ENCODE measurements at regions not wholly inside any gene's neighbourhood (a gene's known extent, or its start where the extent isn't known, plus 50 kb on each side); places are given as distances from the start of the nearest gene placed in this dataset.

DNA sequence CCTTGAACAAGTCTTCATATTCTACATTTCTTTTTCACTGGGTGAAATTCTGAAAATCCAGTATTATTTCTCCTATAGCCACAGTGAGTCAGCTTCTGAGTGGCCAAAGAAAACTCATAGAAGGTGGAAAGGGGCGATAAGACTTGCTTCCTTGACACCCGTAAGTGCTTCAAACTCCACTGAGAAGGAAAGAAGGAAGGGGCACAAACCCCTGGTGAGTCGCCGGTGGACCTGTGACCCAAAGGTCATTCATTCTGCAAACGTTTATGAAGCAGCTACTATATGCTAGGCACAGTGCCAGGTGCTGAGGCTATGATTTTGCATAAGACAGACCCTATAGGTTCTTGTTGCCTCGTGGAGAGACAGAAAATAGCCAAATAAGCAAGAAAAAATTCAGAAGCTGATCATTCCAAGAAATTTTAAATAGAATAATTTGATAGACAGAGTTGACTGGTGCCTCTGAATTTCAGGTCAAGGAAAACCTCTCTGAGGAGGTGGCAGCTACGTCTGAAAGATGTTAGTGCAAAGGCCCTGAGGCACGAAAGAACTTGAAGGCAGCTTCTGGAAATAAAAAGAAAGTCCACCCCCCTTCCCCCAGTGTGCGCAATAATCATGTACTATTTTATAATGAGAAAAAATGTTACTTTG, 118.2 kb downstream of the CD24 start (continued):
- TF ChIP-seq POLR2AphosphoS5 (IDR thresholded peaks at IDR 0.05; ENCODE audit: control insufficient read depth, insufficient read depth, low read depth, low read length), result peak; percentile 46; the same call in 1 of the 2 replicates
- peak; percentile 75 to 87 for TF ChIP-seq KDM1A (IDR thresholded peaks at IDR 0.05)
- no peak for TF ChIP-seq SAFB (IDR thresholded peaks at IDR 0.05; ENCODE audit: borderline replicate concordance, low read depth, low read length)
- TF ChIP-seq, protein P1, sequence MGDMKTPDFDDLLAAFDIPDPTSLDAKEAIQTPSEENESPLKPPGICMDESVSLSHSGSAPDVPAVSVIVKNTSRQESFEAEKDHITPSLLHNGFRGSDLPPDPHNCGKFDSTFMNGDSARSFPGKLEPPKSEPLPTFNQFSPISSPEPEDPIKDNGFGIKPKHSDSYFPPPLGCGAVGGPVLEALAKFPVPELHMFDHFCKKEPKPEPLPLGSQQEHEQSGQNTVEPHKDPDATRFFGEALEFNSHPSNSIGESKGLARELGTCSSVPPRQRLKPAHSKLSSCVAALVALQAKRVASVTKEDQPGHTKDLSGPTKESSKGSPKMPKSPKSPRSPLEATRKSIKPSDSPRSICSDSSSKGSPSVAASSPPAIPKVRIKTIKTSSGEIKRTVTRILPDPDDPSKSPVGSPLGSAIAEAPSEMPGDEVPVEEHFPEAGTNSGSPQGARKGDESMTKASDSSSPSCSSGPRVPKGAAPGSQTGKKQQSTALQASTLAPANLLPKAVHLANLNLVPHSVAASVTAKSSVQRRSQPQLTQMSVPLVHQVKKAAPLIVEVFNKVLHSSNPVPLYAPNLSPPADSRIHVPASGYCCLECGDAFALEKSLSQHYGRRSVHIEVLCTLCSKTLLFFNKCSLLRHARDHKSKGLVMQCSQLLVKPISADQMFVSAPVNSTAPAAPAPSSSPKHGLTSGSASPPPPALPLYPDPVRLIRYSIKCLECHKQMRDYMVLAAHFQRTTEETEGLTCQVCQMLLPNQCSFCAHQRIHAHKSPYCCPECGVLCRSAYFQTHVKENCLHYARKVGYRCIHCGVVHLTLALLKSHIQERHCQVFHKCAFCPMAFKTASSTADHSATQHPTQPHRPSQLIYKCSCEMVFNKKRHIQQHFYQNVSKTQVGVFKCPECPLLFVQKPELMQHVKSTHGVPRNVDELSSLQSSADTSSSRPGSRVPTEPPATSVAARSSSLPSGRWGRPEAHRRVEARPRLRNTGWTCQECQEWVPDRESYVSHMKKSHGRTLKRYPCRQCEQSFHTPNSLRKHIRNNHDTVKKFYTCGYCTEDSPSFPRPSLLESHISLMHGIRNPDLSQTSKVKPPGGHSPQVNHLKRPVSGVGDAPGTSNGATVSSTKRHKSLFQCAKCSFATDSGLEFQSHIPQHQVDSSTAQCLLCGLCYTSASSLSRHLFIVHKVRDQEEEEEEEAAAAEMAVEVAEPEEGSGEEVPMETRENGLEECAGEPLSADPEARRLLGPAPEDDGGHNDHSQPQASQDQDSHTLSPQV (IDR thresholded peaks at IDR 0.05), result peak; percentile 62
- no peak for TF ChIP-seq HNRNPL (IDR thresholded peaks at IDR 0.05; ENCODE audit: low read depth, low read length)
- TF ChIP-seq ZNF24 (IDR thresholded peaks at IDR 0.05), result peak; percentile 86
- TF ChIP-seq ZNF561 (CRISPR knock-in tag; conservative IDR thresholded peaks at IDR 0.05), result no peak
- TF ChIP-seq SMAD2 (IDR thresholded peaks at IDR 0.05; ENCODE audit: low read depth, low read length), result no peak
- TF ChIP-seq STAT5A (IDR thresholded peaks at IDR 0.05; ENCODE audit: borderline replicate concordance, low read length), result peak; percentile 58; the same call in 1 of the 2 replicates
- no peak for TF ChIP-seq SIN3B (IDR thresholded peaks at IDR 0.05; ENCODE audit: low read depth)
- TF ChIP-seq TBP (optimal IDR thresholded peaks at IDR 0.05; ENCODE audit: low read depth, low read length), result peak; percentile 37
- peak; percentile 69 for TF ChIP-seq TAL1 (IDR thresholded peaks at IDR 0.05)
- TF ChIP-seq CREBBP (IDR thresholded peaks at IDR 0.05; ENCODE audit: low read depth, low read length), result no peak
- TF ChIP-seq, protein P2, sequence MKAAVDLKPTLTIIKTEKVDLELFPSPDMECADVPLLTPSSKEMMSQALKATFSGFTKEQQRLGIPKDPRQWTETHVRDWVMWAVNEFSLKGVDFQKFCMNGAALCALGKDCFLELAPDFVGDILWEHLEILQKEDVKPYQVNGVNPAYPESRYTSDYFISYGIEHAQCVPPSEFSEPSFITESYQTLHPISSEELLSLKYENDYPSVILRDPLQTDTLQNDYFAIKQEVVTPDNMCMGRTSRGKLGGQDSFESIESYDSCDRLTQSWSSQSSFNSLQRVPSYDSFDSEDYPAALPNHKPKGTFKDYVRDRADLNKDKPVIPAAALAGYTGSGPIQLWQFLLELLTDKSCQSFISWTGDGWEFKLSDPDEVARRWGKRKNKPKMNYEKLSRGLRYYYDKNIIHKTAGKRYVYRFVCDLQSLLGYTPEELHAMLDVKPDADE (conservative IDR thresholded peaks at IDR 0.05; ENCODE audit: control insufficient read depth, low read depth, low read length), result no peak
- no peak for TF ChIP-seq HNRNPLL (IDR thresholded peaks at IDR 0.05; ENCODE audit: low read depth, low read length, poor library complexity, severe bottlenecking)
- TF ChIP-seq ESRRA (IDR thresholded peaks at IDR 0.05; ENCODE audit: borderline replicate concordance, low read depth), result peak; percentile 78
- no peak for TF ChIP-seq CREM (IDR thresholded peaks at IDR 0.05; ENCODE audit: low read depth)
- peak; percentile 29; the same call in 1 of the 2 replicates for TF ChIP-seq KLF16 (IDR thresholded peaks at IDR 0.05)
- no peak for TF ChIP-seq ARID2 (IDR thresholded peaks at IDR 0.05)
- TF ChIP-seq SREBF2 (CRISPR knock-in tag; IDR thresholded peaks at IDR 0.05), result no peak
- TF ChIP-seq EZH2 (IDR thresholded peaks at IDR 0.05; ENCODE audit: borderline replicate concordance, low read depth, low read length), result no peak
- no peak; the same call in 1 of the 2 replicates for TF ChIP-seq MAFK (IDR thresholded peaks at IDR 0.05; ENCODE audit: low read length)
- TF ChIP-seq SOX6 (IDR thresholded peaks at IDR 0.05), result peak; percentile 19; the same call in 1 of the 2 replicates
- no peak for TF ChIP-seq TAF15 (IDR thresholded peaks at IDR 0.05; ENCODE audit: low read depth, low read length)
- TF ChIP-seq TBL1XR1 (IDR thresholded peaks at IDR 0.05; ENCODE audit: low read length in 2 of 2), result no peak
- TF ChIP-seq NFE2 (IDR thresholded peaks at IDR 0.05; ENCODE audit: low read depth), result peak; percentile 88
- TF ChIP-seq NCOR1 (IDR thresholded peaks at IDR 0.05), result peak; percentile 72
- TF ChIP-seq BCL6 (CRISPR knock-in tag; IDR thresholded peaks at IDR 0.05), result no peak

All from K562 (cell line).